ENCODE measurements at regions not wholly inside any gene's neighbourhood (a gene's known extent, or its start where the extent isn't known, plus 50 kb on each side); places are given as distances from the start of the nearest gene placed in this dataset.

DNA sequence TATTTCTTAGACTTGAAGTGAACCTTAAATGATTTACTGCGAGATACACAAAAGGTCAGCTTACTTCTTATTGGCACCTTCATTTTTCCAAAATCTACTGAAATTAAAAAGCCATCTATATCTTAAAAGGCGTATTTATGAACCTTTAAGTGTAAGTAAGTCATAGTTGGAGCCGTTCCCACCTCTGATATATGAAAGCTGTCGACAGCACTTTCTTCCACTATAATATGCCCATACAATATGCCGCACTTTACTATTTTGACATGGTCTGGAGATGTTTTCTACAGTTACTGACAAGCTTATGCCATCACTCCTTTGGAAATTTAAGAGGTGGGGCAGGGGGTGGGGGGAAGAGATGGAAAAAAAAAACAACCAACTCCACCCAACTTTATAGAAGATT lies 155.3 kb downstream of the PHETA1 start:
- no peak for TF ChIP-seq FOXM1 (IDR thresholded peaks at IDR 0.05; ENCODE audit: borderline replicate concordance, low read depth)
- no peak for TF ChIP-seq EGR1 (IDR thresholded peaks at IDR 0.05)
- TF ChIP-seq REST (IDR thresholded peaks at IDR 0.05; ENCODE audit: low read depth), result no peak
- no peak for TF ChIP-seq YY1 (IDR thresholded peaks at IDR 0.05; ENCODE audit: low read depth)
- TF ChIP-seq RAD21 (IDR thresholded peaks at IDR 0.05; ENCODE audit: low read depth), result no peak
- no peak for TF ChIP-seq TCF12 (IDR thresholded peaks at IDR 0.05; ENCODE audit: low read depth)

DNA sequence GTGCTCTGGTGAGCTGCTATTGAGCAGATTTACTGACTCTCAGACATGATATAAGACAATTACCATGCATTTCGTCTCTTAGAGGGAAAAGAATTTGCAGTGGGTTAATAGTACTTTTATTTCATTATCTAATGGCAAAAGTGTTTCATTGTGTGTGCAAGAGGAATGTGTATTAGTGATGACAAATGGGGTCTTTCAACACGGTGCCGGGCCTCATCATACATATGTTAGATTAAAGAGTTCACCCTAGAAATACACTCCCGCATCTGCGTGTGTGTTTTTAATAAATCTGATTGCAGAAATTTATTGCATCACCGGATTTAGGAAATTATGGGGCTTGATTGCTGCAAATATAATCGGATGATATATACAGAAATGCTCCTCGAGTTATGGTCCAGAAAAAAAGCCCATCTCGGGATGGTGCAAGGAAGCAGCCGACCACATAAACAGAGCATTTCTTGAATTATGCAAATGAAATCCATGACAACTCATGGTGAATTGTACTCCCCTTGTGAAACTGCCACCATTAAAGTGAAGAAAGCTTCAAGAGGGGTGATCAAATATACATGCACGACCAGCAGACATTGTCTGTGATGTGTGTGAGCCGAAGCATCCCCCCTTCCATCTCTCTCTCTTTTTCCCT lies 156.0 kb downstream of the PHETA1 start:
- TF ChIP-seq FOXM1 (IDR thresholded peaks at IDR 0.05; ENCODE audit: borderline replicate concordance, low read depth), result no peak
- TF ChIP-seq TCF12 (IDR thresholded peaks at IDR 0.05; ENCODE audit: low read depth), result no peak
- TF ChIP-seq RAD21 (IDR thresholded peaks at IDR 0.05; ENCODE audit: low read depth), result no peak

GRCh38 chr12:111211910-111212757 lies 156.8 kb downstream of the PHETA1 start:
- TF ChIP-seq FOXM1 (IDR thresholded peaks at IDR 0.05; ENCODE audit: borderline replicate concordance, low read depth), result no peak
- TF ChIP-seq REST (IDR thresholded peaks at IDR 0.05; ENCODE audit: low read depth), result peak; percentile 92
- 0 out of 2 replicates have a peak, but pooled peaks have one; percentile 42 for TF ChIP-seq ZBTB7A (IDR thresholded peaks at IDR 0.05; ENCODE audit: low read depth)
- no peak for TF ChIP-seq EGR1 (IDR thresholded peaks at IDR 0.05)

- TF ChIP-seq TCF12 (IDR thresholded peaks at IDR 0.05; ENCODE audit: low read depth) (no peak), EP300 (IDR thresholded peaks at IDR 0.05; ENCODE audit: borderline replicate concordance) (no peak), EGR1 (IDR thresholded peaks at IDR 0.05) (no peak), FOXM1 (IDR thresholded peaks at IDR 0.05; ENCODE audit: borderline replicate concordance, low read depth) (no peak), TEAD4 (IDR thresholded peaks at IDR 0.05) (no peak), RAD21 (IDR thresholded peaks at IDR 0.05; ENCODE audit: low read depth) (no peak), REST (IDR thresholded peaks at IDR 0.05; ENCODE audit: low read depth) (no peak), NFIC (IDR thresholded peaks at IDR 0.05) (no peak), TAF1 (IDR thresholded peaks at IDR 0.05; ENCODE audit: low read depth) (no peak)
- TF ChIP-seq, protein P1, sequence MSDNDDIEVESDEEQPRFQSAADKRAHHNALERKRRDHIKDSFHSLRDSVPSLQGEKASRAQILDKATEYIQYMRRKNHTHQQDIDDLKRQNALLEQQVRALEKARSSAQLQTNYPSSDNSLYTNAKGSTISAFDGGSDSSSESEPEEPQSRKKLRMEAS (IDR thresholded peaks at IDR 0.05), result no peak
- TF ChIP-seq, protein P2, sequence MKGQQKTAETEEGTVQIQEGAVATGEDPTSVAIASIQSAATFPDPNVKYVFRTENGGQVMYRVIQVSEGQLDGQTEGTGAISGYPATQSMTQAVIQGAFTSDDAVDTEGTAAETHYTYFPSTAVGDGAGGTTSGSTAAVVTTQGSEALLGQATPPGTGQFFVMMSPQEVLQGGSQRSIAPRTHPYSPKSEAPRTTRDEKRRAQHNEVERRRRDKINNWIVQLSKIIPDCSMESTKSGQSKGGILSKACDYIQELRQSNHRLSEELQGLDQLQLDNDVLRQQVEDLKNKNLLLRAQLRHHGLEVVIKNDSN (IDR thresholded peaks at IDR 0.05), result no peak
Measured at GRCh38 chr12:111209811-111210210, 159.1 kb downstream of the PHETA1 start.

GRCh38 chr12:111207761-111208160 lies 161.1 kb downstream of the PHETA1 start:
- TF ChIP-seq, protein P1 (IDR thresholded peaks at IDR 0.05), result no peak
- TF ChIP-seq TEAD4 (IDR thresholded peaks at IDR 0.05), result no peak

All from Ishikawa (cell line).